DLD1 (cell line): ENCODE measurements at regions not wholly inside any gene's neighbourhood (a gene's known extent, or its start where the extent isn't known, plus 50 kb on each side); places are given as distances from the start of the nearest gene placed in this dataset.

Experiments used
- in situ Hi-C: cut with HindIII; loops from 2 replicates; pipeline ENCODE4 v1.10.0; 2017; ENCODE audit warnings: low sequenced_read_pairs

DNA sequence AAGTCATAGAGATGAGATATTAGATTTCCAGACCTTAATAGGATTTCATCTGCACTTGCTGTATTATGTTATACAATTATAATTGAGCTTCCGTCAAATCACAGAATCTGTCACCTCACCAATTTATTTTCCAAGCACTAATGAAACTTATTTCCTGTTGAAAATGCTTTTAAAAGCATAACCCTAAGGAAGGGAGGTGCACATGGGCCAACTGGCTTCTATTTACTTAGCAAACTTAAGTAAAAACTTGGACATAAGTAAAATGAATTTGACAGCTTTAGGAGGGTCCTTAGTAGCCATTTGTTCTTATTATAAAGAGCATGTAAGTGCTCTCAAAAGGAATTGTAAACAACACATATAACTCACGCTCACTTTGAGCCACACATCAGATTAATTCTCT lies 462.2 kb upstream of the TMPO start:
- in situ Hi-C loops, result no loop called here

DNA sequence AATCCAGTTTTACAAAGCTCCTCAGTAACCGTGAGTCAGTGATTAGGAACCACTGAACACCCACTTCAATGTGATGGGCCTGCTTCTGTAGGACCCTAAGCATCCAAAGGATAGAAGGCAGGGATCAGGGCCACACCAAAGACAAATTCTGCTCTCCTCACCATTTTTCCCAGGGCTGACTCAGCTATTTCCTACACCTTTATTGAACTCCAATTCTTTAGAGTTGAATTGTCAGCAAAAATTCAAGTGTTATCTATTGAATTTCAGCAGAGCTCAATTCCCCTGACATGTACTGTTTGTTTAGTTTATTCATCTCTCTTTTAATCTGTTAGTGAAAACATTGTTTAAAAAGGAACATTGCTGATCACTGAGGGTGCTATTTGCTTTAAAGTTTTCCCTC lies 457.7 kb upstream of the TMPO start:
- in situ Hi-C loops, result no loop called here

- in situ Hi-C loops, result no loop called here
These were observed 457.2 kb upstream of the TMPO start for GRCh38 chr12:98058213-98058612.

GRCh38 chr12:98058838-98059237 lies 456.6 kb upstream of the TMPO start:
- in situ Hi-C loops, result no loop called here

DNA sequence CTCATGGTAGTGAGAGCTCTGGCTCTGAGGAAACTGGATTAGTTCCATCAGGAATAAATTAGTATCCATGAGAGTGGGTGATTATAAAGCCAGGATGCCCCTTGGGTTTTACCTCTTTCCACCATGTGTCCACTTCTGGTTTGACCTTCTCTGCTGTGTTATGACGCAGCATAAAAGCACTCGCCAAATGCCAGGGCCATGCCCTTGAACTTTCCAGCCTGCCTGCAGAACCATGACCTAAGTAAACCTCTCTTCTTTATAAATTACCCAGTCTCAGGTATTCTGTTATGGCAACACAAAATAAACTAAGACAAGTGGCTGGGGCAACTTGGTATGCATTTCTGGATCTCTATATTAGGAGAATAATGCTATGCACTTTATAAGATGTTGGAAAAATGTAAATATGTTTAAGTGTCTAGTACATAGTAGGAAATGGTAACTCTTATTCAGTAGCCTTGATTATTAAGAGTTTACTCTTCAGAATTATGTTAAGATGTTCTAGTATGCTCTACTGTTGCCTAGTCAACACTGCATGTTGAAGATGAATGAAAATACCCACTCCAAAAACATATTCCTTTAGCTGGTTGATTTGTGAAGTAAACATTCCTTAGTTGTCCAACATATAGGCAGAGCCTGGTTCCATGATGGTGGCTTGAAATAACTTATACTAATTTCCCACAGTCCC lies 455.6 kb upstream of the TMPO start:
- in situ Hi-C loops, result no loop called here

- in situ Hi-C loops, result no loop called here
These were observed 455.0 kb upstream of the TMPO start for GRCh38 chr12:98060411-98060810.

DNA sequence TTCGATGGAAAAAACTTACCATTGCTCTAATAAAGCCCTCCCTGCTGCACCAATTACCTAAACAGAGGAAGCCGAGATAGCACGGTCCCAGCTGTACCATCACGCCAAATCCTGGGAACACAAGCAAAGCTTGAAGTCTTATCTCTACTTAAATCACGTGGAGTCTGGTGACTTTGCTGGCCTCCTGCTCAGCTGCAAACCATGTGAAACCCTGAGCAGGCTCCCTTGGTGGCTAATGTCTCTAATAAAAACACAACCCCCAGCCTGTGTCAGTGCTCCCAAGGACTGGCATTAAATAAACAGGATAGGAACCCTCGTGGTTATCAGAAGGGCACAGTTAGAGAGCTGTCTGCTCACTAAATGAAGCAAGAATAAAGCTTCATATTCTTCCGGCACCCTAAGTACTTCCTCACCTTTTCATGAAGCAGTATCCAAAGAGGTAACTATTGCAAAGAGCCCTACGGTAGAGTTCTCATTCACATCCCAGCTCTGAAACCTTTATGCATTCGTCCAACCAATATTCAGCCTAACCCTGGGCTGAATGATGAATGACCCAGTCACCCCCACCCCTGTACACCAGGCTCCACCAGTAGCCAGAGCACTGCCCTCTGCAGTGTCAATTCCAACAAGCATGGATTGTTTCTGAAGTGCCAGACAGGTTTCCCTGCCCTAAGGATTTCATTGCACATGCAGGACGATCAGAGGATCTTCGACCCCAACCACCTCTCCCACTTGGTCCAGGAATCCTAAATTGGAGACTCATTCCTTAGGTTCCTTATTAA lies 452.7 kb upstream of the TMPO start:
- in situ Hi-C loops, result no loop called here

GRCh38 chr12:98064501-98064900 lies 450.9 kb upstream of the TMPO start:
- in situ Hi-C loops, result no loop called here

DNA sequence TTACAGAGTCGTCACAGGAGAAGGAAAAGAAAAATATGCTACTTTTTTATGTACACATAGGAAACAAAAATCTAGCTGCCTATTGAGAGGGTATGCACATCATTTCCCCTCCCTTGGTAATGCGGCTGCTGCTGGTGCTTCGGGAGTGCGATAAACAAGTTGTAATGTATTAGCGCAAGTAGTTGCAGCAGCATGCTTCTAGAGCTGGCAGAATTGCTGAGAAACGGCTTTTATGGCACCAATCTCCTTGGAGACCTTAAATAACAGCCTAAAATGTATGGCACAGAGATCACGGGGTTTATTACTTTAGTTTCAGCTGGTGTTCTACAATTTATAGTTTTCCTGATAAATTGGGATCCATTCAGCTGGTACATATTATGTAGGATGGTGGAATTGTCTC lies 447.6 kb upstream of the TMPO start:
- in situ Hi-C loops, result no loop called here

- in situ Hi-C loops, result no loop called here
These were observed 441.8 kb upstream of the TMPO start for GRCh38 chr12:98073610-98074009.

GRCh38 chr12:98074286-98074685 lies 441.1 kb upstream of the TMPO start:
- in situ Hi-C loops, result no loop called here

DNA sequence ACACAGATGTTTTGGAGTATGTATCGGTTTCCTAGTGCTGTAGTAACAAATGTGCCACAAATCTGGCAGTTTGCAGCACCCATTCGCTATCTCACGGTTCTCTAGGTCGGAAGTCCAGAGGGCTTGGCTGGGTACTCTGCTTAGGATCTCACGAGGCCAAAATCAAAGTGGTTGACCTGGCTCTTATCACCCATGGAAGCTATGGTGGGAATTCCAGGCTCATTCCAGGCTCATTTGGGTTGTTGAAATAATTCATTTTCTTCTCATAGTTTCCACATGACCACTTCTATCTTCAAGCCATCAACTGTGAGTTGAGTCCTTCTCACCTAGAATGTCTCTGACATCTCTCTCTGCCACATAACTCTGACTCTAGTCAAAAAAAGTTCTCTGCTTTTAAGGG lies 431.0 kb upstream of the TMPO start:
- in situ Hi-C loops, result no loop called here

- in situ Hi-C loops, result no loop called here
These were observed 430.2 kb upstream of the TMPO start for GRCh38 chr12:98085046-98085755.

DNA sequence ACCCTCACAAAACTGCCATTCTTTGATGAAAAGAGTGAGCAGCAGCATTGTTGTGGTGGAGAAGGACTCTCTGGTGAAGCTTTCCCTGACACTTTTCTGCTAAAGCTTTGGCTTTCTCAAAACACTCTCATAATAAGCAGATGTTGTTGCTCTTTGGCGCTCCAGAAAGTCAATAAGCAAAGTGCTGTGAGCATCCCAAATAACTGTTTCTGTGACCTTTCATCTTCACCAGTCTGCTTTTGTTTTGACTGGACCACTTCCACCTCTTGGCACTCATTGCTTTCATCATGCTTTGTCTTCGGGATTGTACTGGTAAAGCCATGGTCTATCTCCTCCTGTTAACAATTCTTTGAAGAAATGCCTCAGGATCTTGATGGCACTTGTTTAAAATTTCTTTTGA lies 424.7 kb upstream of the TMPO start:
- in situ Hi-C loops, result no loop called here

DNA sequence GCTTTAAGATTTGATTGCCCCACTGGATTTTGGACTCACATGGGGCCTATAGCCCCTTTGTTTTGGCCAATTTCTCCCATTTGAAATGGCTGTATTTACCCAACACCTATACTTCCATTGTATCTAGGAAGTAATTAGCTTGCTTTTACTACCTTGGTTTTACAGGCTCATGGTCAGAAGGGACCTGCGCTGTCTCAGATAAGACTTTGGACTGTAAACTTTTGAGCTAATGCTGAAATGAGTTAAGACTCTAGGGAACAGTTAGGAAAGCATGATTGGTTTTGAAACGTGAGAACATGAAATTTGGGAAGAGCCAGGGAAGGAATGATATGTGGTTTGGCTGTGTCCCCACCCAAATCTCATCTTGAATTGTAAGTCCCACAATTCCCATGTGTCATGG lies 419.0 kb upstream of the TMPO start:
- in situ Hi-C loops, result no loop called here

DNA sequence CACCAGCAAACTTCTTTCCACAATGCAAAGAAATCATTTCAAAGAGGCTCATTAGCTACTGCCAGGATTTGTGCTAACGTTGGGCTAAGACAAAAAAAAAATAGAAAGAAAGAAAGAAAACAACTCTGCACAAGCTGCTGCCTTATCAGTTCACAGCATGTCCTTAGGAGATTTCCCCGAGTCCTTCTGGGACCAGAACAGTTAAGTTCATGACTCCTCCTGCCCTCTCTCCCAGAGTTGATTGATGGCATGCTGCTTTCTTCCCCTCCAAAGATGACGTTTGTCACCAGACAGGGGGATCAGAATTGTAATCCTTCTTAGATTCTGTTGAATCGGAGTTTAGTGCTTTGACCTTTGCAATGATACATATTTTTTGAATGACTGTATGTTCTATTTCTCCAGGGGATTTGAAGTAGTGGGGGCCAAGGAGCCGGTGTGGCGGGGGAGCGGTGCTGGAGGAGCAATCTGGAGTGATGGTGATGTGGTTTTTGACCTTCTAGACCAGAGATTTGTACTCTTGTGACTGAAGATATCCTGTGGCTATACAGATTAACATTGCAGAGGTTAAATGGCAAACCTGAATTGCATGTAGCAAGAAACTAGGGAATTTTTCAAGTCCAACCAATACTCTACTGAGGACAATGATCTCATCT lies 409.2 kb upstream of the TMPO start:
- in situ Hi-C loops, result no loop called here

- in situ Hi-C loops, result no loop called here
These were observed 406.1 kb upstream of the TMPO start for GRCh38 chr12:98109266-98109665.

DNA sequence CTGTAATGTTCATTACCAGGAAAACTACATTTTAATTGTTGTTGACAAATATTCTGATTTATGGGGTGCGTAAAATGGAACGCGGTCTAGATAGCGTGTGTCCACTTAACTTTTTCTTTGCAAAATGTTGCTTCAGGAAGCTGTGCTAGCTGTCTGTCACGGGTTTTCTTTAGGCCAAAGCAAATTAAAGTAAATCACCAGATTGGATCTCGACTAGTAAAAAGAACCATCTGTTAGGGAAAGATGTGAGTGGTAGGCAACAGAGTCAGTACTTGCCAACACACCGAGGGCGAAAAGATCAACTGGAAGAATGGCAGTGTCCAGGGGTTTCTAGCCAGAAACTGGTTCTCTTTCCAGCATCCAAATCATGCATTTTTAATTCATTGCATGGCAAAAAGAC lies 404.9 kb upstream of the TMPO start:
- in situ Hi-C loops, result no loop called here

DNA sequence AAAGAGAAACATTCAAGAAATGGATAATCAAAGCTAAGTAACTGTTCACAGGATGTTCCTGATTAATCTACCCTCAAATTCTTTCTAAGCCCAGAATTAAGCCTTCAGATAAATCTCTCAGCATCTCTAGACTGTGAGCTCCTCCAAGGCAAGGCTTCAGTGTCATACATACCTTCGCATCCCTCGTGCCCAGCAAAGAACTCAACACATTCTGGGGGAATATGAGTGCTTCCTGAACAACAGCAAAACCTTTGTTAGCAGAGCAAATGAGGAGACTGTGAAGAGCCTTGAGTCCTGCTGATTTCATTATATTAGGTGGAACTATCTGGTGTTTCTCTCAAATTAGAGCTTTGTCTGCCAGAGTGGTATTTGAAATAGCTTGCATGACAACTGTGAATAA lies 401.8 kb upstream of the TMPO start:
- in situ Hi-C loops, result no loop called here

DNA sequence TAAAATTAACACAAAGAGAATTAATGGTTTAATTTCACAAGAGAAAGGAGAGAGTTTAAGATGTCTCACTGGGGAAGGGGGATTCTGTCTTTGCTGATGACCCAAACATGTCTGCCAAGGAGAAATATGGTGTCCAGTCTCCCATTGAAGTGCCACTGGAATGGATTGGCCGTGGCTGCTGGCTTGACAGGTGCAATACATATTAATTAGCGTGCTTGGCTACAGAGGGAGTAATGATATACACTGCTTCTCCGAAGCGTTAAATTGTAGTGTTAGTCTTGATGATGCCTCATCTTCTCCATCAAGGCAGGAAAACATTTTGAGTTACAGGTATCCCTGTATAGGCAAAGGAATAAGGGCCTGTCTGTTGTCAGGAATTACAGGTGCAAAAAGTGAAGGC lies 393.4 kb upstream of the TMPO start:
- in situ Hi-C loops, result no loop called here

DNA sequence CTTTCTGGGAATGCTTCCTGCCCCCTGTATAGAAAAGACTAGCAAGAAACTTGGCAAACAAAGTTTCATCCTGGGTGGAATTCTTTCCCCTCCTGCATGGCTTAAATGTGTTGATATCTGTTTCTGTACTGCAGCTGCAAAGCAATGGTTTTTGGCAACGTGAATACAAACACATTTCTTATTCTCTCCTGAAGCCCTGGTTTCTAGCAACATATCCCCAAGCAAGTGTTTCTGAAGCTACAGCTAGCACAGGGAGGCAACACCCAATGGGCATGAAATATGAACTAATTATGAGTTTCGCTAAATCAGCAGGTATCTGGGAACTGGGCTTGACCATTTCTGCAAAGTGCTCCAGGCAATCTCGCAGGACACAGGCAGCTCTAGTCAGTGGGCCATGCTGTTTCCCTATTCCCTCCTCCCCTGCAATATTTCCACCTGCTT lies 392.3 kb upstream of the TMPO start:
- in situ Hi-C loops, result no loop called here
